ENCODE measurements at regions not wholly inside any gene's neighbourhood (a gene's known extent, or its start where the extent isn't known, plus 50 kb on each side); places are given as distances from the start of the nearest gene placed in this dataset.

GRCh38 chr1:87165177-87165576 is 163.5 kb upstream of the LMO4 start:
- DNase-seq (ENCODE audit: extremely low spot score) = no peak
- TF ChIP-seq, protein P1, sequence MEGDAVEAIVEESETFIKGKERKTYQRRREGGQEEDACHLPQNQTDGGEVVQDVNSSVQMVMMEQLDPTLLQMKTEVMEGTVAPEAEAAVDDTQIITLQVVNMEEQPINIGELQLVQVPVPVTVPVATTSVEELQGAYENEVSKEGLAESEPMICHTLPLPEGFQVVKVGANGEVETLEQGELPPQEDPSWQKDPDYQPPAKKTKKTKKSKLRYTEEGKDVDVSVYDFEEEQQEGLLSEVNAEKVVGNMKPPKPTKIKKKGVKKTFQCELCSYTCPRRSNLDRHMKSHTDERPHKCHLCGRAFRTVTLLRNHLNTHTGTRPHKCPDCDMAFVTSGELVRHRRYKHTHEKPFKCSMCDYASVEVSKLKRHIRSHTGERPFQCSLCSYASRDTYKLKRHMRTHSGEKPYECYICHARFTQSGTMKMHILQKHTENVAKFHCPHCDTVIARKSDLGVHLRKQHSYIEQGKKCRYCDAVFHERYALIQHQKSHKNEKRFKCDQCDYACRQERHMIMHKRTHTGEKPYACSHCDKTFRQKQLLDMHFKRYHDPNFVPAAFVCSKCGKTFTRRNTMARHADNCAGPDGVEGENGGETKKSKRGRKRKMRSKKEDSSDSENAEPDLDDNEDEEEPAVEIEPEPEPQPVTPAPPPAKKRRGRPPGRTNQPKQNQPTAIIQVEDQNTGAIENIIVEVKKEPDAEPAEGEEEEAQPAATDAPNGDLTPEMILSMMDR (IDR thresholded peaks at IDR 0.05; ENCODE audit: control extremely low read depth, extremely low read depth, low read depth, missing control alignments) = no peak
- CTCF ChIA-PET = interaction anchor here (1.6 to 4.1 kb wide), 2 partner anchors 9 to 15 kb away, joined by 4 to 17 read pairs; no protein-coding TSS in a partner anchor
- POLR2A ChIA-PET = no interaction called here

GRCh38 chr1:87167157-87167789 is 161.4 kb upstream of the LMO4 start:
- TF ChIP-seq, protein P1 (IDR thresholded peaks at IDR 0.05; ENCODE audit: control extremely low read depth, extremely low read depth, low read depth, missing control alignments) = no peak
- no peak for DNase-seq (ENCODE audit: extremely low spot score)
- POLR2A ChIA-PET = no interaction called here
- CTCF ChIA-PET = interaction anchor here (0.7 to 4.1 kb wide), 2 partner anchors 17 to 21 kb away, joined by 3 to 17 read pairs; no protein-coding TSS in a partner anchor

GRCh38 chr1:87167848-87168525 is 160.7 kb upstream of the LMO4 start:
- TF ChIP-seq, protein P1 (IDR thresholded peaks at IDR 0.05; ENCODE audit: control extremely low read depth, extremely low read depth, low read depth, missing control alignments) = no peak
- no peak for DNase-seq (ENCODE audit: extremely low spot score)
- POLR2A ChIA-PET = no interaction called here
- CTCF ChIA-PET = interaction anchor here (0.7 to 4.1 kb wide), 2 partner anchors 17 to 20 kb away, joined by 3 to 17 read pairs; no protein-coding TSS in a partner anchor

DNA sequence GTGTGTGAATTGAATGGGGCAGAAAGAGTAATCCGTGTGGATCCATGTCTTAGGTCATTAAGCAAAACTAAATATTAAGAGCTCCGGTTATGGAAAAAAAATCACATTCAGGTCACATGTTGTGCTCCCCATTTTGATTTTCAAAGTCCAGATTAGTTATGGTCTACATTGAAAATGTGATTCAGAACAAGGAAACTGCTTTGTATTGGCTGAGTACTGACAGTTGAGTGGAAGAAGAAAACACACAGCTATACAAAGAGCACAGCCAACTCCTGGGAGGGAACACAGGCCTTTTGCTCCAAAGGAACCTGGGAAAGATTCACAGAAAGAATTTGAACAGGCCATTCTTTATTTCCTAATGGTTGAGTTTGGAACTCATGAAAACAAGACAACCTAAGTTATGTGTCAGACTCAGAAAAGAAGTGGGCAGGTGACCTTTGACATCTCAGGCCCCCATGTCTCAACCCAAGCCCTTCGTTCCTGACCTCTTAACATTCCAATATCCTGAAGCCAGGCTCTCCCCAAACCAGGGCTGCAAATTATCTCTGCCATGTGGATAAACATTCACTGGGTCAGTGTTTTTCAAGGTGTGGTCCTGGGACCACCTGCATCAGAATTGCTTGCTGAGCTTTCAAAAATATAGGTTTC is 159.3 kb upstream of the LMO4 start:
- ChIA-PET CTCF (no interaction called here), POLR2A (interaction anchor here (0.6 kb wide), 1 partner anchor 411 kb away, joined by 3 read pairs; no protein-coding TSS in a partner anchor)
- no peak for DNase-seq (ENCODE audit: extremely low spot score)
- TF ChIP-seq, protein P1 (IDR thresholded peaks at IDR 0.05; ENCODE audit: control extremely low read depth, extremely low read depth, low read depth, missing control alignments) = no peak

GRCh38 chr1:87170157-87170556 is 158.5 kb upstream of the LMO4 start:
- no peak for DNase-seq (ENCODE audit: extremely low spot score)
- POLR2A ChIA-PET = no interaction called here

More at GRCh38 chr1:87170157-87170556, 158.5 kb upstream of the LMO4 start:
- TF ChIP-seq, protein P1 (IDR thresholded peaks at IDR 0.05; ENCODE audit: control extremely low read depth, extremely low read depth, low read depth, missing control alignments) = no peak
- CTCF ChIA-PET = interaction anchor here (1.5 kb wide), 1 partner anchor 41 kb away, joined by 3 read pairs; no protein-coding TSS in a partner anchor

Data from GM10248 (cell line).